Fibroblast of lung (primary cell): ENCODE measurements at regions not wholly inside any gene's neighbourhood (a gene's known extent, or its start where the extent isn't known, plus 50 kb on each side); places are given as distances from the start of the nearest gene placed in this dataset.

Source experiments
- DNase-seq, 2 donors: peaks; one replicate each; pipeline versions ENCODE4 v3.0.0 to v3.0.0-alpha.2; 2010; ENCODE audit warnings: low read depth in 2 of 2
- H2AFZ ChIP-seq: 2 replicates; pipeline ENCODE4 v1.5.1; 2012; ENCODE audit warnings: low read length, control low read depth, inconsistent platforms
- H3K27ac ChIP-seq: 2 replicates; pipeline ENCODE4 v1.5.1; 2011; ENCODE audit warnings: low read length, control low read depth; ENCODE audit not compliant: insufficient read depth
- H3K27me3 ChIP-seq: 2 replicates; pipeline ENCODE4 v1.5.1; 2011; ENCODE audit warnings: mild to moderate bottlenecking, low read length; ENCODE audit not compliant: control insufficient read depth, insufficient read depth
- H3K36me3 ChIP-seq: 2 replicates; pipeline ENCODE4 v1.5.1; 2011; ENCODE audit warnings: low read length; ENCODE audit not compliant: control insufficient read depth, insufficient read depth
- H3K4me1 ChIP-seq: 2 replicates; pipeline ENCODE4 v1.5.1; 2011; ENCODE audit warnings: low read length; ENCODE audit not compliant: control insufficient read depth, insufficient read depth; ENCODE audit errors: extremely low read depth
- H3K4me2 ChIP-seq: 2 replicates; pipeline ENCODE4 v1.5.1; 2011; ENCODE audit warnings: low read length, control low read depth; ENCODE audit not compliant: insufficient read depth; ENCODE audit errors: extremely low read depth
- H3K4me3 ChIP-seq, 4 experiments: fragments of 200-600 bp in 1 of 4; sonication (generic) in 1 of 4; replicated peaks in 1 of 4; 2 replicates each; pipeline ENCODE4 v1.5.1; 2011 to 2016; ENCODE audit warnings: low read length in 4 of 4, low read depth in 3 of 4, mild to moderate bottlenecking in 3 of 4, control low read depth in 2 of 4, inconsistent platforms in 1 of 4, mixed read lengths in 1 of 4; ENCODE audit not compliant: insufficient read depth in 1 of 4; ENCODE audit errors: control extremely low read depth in 1 of 4
- H3K79me2 ChIP-seq: 2 replicates; pipeline ENCODE4 v1.5.1; 2012; ENCODE audit warnings: mild to moderate bottlenecking, low read length, inconsistent platforms; ENCODE audit not compliant: control insufficient read depth, insufficient read depth
- H3K9ac ChIP-seq: 2 replicates; pipeline ENCODE4 v1.5.1; 2011; ENCODE audit warnings: mild to moderate bottlenecking, low read length, control low read depth; ENCODE audit not compliant: insufficient read depth
- H3K9me3 ChIP-seq: 2 replicates; pipeline ENCODE4 v1.5.1; 2012; ENCODE audit warnings: low read depth, low read length; ENCODE audit not compliant: control insufficient read depth, insufficient read depth
- H4K20me1 ChIP-seq: 2 replicates; pipeline ENCODE4 v1.5.1; 2011; ENCODE audit warnings: low read length; ENCODE audit not compliant: control insufficient read depth, insufficient read depth; ENCODE audit errors: extremely low read depth
- CTCF ChIP-seq, 2 donors: IDR thresholded peaks in 1 of 2; conservative IDR thresholded peaks in 1 of 2; 1 replicate in 1 of 2; 2 replicates in 1 of 2; pipeline ENCODE4 v1.5.1; 2011 to 2012; ENCODE audit warnings: low read length in 2 of 2, control low read depth in 1 of 2, inconsistent platforms in 1 of 2, low read depth in 1 of 2, mild to moderate bottlenecking in 1 of 2
- EZH2 ChIP-seq: IDR thresholded peaks from 2 replicates; pipeline ENCODE4 v1.5.1; 2012; ENCODE audit warnings: low read length, control low read depth, mild to moderate bottlenecking; ENCODE audit errors: missing control alignments

- no peak overlapping the region for H2AFZ ChIP-seq
- TF ChIP-seq CTCF (conservative IDR thresholded peaks at IDR 0.05 in 1 of 2, IDR thresholded peaks at IDR 0.05 in 1 of 2; ENCODE audit: low read depth in 1 of 2, low read length in 2 of 2) (no peak), EZH2 (no peak)
- no peak overlapping the region for H3K4me2 ChIP-seq
- no peaks in the 10 kb centered on the region for H4K20me1 ChIP-seq
- H3K9ac ChIP-seq = no peak overlapping the region
- DNase-seq = no peak
- H3K36me3 ChIP-seq = no peaks in the 10 kb centered on the region
- H3K79me2 ChIP-seq = no peaks in the 10 kb centered on the region
- H3K27me3 ChIP-seq = no peaks in the 10 kb centered on the region
- H3K4me3 ChIP-seq = no peak overlapping the region
- no peak overlapping the region for H3K27ac ChIP-seq
- no peaks in the 10 kb centered on the region for H3K9me3 ChIP-seq
- H3K4me1 ChIP-seq = no peaks in the 10 kb centered on the region
Measured at GRCh38 chr2:6647046-6647445, 218.7 kb downstream of the CMPK2 start.

- no peaks in the 10 kb centered on the region for H3K79me2 ChIP-seq
- TF ChIP-seq CTCF (conservative IDR thresholded peaks at IDR 0.05 in 1 of 2, IDR thresholded peaks at IDR 0.05 in 1 of 2; ENCODE audit: low read depth in 1 of 2, low read length in 2 of 2) (no peak), EZH2 (no peak)
- no peak overlapping the region for H3K4me2 ChIP-seq
- no peaks in the 10 kb centered on the region for H3K36me3 ChIP-seq
- no peaks in the 10 kb centered on the region for H4K20me1 ChIP-seq
- no peaks in the 10 kb centered on the region for H3K27me3 ChIP-seq
- DNase-seq = no peak
- no peak overlapping the region for H3K27ac ChIP-seq
- H3K4me1 ChIP-seq = no peaks in the 10 kb centered on the region
- H3K4me3 ChIP-seq = no peak overlapping the region
- H3K9ac ChIP-seq = no peak overlapping the region
- no peak overlapping the region for H2AFZ ChIP-seq
- H3K9me3 ChIP-seq = no peaks in the 10 kb centered on the region
Measured at GRCh38 chr2:6648596-6649247, 217.0 kb downstream of the CMPK2 start.

GRCh38 chr2:6650311-6650710 is 215.4 kb downstream of the CMPK2 start:
- H3K4me3 ChIP-seq = no peak overlapping the region
- no peak for TF ChIP-seq EZH2
- TF ChIP-seq CTCF (conservative IDR thresholded peaks at IDR 0.05 in 1 of 2, IDR thresholded peaks at IDR 0.05 in 1 of 2; ENCODE audit: low read depth in 1 of 2, low read length in 2 of 2) = no peak
- H3K27ac ChIP-seq = no peak overlapping the region

More at GRCh38 chr2:6650311-6650710, 215.4 kb downstream of the CMPK2 start:
- no peaks in the 10 kb centered on the region for H3K79me2 ChIP-seq
- no peak overlapping the region for H3K4me2 ChIP-seq
- no peak for DNase-seq
- H3K27me3 ChIP-seq = no peaks in the 10 kb centered on the region
- no peak overlapping the region for H2AFZ ChIP-seq
- no peaks in the 10 kb centered on the region for H4K20me1 ChIP-seq
- H3K9me3 ChIP-seq = no peaks in the 10 kb centered on the region
- no peak overlapping the region for H3K9ac ChIP-seq
- no peaks in the 10 kb centered on the region for H3K36me3 ChIP-seq
- H3K4me1 ChIP-seq = no peaks in the 10 kb centered on the region
